Fibroblast of villous mesenchyme (primary cell): ENCODE measurements at regions not wholly inside any gene's neighbourhood (a gene's known extent, or its start where the extent isn't known, plus 50 kb on each side); places are given as distances from the start of the nearest gene placed in this dataset.

Experiments
- DNase-seq: peaks from one replicate; pipeline ENCODE4 v3.0.0-alpha.2; 2010; ENCODE audit warnings: low read depth
- H3K4me3 ChIP-seq: 2 replicates; pipeline ENCODE4 v1.5.1; 2011; ENCODE audit warnings: low read depth, mild to moderate bottlenecking, low read length
- CTCF ChIP-seq: IDR thresholded peaks from 2 replicates; pipeline ENCODE4 v1.5.1; 2012; ENCODE audit warnings: low read depth, mild to moderate bottlenecking, low read length; ENCODE audit not compliant: insufficient read depth

GRCh38 chr2:52253416-52253980 lies 1221.6 kb upstream of the NRXN1 start:
- no peak for DNase-seq
- no peak for TF ChIP-seq CTCF
- no peak overlapping the region for H3K4me3 ChIP-seq

GRCh38 chr2:52238782-52239181 lies 1206.8 kb upstream of the NRXN1 start:
- TF ChIP-seq CTCF: no peak
- no peak overlapping the region for H3K4me3 ChIP-seq
- DNase-seq: no peak

- H3K4me3 ChIP-seq: no peak overlapping the region
- DNase-seq: peak; percentile 1
- TF ChIP-seq CTCF: no peak
These were observed 1190.2 kb upstream of the NRXN1 start for GRCh38 chr2:52222128-52222527.

- TF ChIP-seq CTCF: no peak
- DNase-seq: no peak
These were observed 1188.5 kb upstream of the NRXN1 start for GRCh38 chr2:52220393-52220792.

GRCh38 chr2:52210611-52211010 lies 1178.7 kb upstream of the NRXN1 start:
- H3K4me3 ChIP-seq: no peak overlapping the region
- no peak for TF ChIP-seq CTCF
- DNase-seq: no peak

More at GRCh38 chr2:52220393-52220792, 1188.5 kb upstream of the NRXN1 start:
- H3K4me3 ChIP-seq: no peak overlapping the region

- no peak for DNase-seq
These were observed 1178.2 kb upstream of the NRXN1 start for GRCh38 chr2:52210161-52210560.

More at GRCh38 chr2:52210161-52210560, 1178.2 kb upstream of the NRXN1 start:
- no peak overlapping the region for H3K4me3 ChIP-seq
- no peak for TF ChIP-seq CTCF
